ENCODE measurements at regions not wholly inside any gene's neighbourhood (a gene's known extent, or its start where the extent isn't known, plus 50 kb on each side); places are given as distances from the start of the nearest gene placed in this dataset.
"Not testable (repeated sequence)": the region's sequence is repeated elsewhere in the genome, so short reads cannot be mapped to it uniquely, and the experiment has no call there.

DNA sequence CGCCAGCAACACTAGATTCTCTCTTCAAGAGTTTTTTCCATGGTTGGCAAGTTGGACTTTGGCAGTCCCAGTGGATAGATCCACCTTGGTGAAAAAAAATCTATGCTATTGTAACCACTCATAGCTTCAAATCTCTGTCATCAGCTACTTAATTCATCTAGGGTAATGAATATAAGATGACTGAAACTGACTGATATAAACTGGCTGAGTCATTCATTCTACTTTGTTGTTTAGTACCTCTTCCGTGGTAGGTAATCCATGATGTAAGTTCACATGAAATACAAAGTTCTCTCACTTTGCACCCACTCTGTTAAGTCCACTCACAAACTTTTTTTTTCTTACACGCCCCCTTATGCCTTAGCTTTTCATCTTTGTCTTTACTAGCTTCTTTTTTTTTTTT lies 1381.5 kb downstream of the SLITRK5 start:
- no peak for DNase-seq (ENCODE audit: low read depth)

DNA sequence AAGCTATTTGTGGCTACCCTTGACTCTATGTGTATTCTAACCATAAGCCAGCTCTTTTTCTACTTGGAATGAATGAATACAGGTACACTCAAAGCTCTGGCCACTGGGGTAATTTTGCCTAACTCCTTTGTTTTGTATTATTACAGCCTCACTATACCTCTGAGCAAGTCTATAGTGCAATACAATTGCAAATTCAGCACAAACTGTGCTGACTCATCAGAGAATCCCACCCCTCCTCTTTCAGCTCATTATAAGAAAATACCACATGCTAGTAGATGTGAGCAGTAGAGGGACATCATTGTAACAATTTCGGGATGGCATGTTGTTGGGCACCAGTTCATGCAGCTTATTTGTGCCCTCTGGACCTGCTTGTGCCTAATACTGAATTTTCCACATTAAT lies 1382.2 kb downstream of the SLITRK5 start:
- DNase-seq (ENCODE audit: low read depth): no peak

DNA sequence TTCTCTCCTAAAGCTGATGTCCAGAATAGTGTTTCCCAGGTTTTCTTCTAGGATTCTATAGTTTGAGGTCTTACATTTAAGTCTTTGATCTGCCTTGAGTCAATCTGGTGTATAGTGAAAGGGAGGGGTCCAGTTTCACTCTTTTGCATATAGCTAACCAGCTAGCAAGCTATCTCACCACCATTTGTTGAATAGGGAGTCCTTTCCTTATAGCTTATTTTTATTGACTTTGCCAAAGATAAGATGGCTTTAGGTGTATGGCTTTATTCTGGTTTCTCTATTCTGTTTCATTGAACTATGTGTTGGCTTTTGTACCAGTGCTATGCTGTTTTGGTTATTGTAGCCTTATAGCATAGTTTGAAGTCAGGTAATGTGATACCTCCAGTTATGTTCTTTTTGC lies 1386.1 kb downstream of the SLITRK5 start:
- no peak for DNase-seq (ENCODE audit: low read depth)

DNA sequence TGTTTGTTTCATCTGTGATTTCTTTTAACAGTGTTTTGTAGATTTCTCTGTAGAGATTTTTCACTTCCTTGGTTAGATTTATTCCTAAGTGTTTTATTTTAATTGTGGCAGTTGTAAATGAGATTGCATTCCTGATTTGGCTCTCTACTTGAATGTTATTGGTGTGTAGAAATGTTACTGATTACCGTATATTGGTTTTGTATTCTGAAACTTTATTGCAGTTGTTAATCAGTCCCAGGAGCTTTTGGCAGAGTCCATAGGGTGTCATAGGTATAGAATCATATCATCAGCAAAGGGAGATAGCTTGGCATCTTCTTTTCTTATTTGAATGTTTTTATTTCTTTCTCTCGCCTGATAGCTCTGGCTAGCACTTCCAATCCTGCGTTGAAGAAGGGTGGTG lies 1386.7 kb downstream of the SLITRK5 start:
- no peak for DNase-seq (ENCODE audit: low read depth)

DNA sequence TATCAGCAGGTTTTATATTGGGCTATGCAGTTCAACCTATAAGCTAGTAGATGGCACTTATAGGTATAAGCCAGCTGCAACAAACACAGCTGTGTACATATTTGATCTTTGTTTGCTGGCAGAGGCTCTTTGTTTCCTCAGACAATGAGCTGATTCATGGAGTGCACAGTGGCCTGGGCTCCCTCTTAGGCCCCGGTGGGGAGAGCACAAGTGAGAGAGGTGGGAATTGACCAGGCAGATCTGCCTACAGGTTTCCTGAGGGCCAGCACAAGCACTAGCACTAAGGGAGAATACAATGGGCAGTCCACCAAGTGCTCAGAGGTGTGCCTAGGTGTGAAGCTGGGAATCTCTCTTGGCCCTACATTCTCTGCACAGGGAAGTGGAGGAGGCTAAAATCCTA lies 1390.7 kb downstream of the SLITRK5 start:
- no peak for DNase-seq (ENCODE audit: low read depth)

DNA sequence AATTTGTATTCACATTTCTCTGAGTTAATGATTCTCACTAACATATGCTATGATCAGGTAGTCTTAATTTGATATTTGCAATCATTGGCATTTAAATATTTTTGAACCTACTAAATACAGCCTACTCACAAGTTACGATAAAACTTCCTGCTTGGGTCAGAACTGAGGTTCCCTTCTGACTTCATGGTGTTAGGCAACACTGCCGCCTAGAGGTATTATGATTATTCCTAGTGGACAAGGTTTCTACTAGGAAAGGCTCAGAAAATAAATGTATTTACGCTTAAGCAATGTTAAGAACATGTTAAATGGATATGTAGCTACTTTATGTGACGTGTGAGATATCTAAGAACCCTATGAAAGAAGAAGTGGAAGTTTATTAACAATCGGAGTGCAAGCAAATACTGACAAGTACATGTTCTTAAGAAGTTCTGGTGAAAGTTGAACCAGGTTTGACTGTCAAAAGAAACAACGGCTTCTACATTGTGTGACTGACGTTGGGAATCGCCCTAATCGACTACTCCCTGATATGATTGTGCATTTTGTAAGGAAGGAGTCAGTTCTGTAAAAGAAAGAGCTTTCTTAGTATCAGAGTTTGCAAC lies 1395.8 kb downstream of the SLITRK5 start:
- peak; percentile 18 for DNase-seq (ENCODE audit: low read depth)

DNA sequence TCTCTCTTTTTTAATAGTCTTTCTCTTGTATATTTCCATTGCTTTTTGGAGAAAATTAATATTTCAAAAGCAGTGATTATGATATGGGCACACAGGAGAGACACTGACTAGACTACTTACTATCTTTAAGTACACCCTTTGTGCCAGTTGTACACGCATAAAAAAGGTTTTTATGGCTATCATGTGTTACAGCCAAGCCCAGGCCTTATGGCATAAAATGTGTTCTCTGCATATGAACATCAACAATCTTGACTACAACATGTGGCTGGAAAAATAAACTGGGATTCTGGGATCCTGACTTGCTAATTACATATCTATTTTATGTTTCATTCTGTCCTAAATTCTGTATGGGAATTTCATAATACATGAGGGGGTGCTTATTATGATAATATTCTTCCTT lies 1401.8 kb downstream of the SLITRK5 start:
- DNase-seq (ENCODE audit: low read depth): no peak

DNA sequence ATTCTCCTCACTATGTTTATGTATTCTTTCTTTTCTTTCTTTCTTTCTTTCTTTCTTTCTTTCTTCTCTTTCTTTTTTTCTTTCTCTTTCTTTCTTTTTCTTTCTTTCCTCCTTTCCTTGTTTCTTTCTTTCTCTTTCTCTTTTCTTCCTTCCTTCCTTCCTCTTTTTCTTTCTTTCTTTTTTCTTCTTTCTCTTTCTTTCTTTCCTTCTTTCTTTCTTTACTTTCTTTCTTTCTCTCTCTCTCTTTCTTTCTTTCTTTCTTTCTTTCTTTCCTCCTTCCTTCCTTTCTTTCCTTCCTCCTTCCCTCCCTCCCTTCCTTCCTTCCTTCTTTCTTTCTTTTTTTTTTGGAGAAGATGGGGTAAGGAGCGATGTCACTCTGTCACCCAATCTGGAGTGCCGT lies 1405.5 kb downstream of the SLITRK5 start:
- DNase-seq (ENCODE audit: low read depth): no peak

DNA sequence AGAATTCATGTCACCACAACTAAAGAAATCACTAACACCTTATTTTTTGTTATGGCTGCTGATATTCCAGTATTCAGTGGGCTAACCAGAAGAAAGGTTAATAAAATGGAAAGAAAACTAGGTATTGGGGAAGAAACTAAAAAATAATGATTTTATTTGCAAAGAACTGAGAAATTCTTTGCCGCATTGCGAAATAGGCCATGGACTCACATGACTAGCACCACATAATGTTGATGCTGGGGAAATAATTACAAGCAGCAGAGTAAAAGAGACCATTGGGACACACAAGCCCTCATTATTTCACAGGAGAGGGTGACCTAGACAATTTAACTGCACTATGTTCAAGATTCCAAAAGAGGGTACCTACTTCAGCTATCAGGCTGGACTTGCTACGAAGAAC lies 1411.5 kb downstream of the SLITRK5 start:
- DNase-seq (ENCODE audit: low read depth): no peak

DNA sequence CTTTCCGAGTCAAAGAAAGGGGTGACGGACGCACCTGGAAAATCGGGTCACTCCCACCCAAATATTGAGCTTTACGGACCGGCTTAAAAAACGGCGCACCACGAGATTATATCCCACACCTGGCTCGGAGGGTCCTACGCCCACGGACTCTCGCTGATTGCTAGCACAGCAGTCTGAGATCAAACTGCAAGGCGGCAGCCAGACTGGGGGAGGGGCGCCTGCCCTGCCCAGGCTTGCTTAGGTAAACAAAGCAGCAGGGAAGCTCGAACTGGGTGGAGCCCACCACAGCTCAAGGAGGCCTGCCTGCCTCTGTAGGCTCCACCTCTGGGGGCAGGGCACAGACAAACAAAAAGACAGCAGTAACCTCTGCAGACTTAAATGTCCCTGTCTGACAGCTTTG lies 1416.9 kb downstream of the SLITRK5 start:
- not testable (repeated sequence) for DNase-seq (ENCODE audit: low read depth)

DNA sequence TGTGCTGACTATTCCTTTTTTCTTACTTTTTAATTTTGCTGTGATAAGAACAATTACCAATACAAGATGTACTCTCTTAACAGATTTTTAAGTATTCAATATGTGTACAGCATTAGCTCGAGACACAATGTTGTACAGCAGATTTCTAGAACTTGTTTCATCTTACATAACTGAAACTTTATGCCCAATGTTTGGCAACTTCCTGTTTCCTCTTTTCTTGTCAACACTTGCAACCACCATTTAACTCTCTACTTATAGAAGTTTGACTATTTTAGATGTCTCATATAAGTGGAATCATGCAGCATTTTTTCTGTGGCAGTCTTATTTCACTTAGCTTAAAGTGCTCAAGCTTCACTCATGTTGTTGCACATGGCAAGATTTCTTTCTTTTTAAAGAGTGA lies 1426.8 kb downstream of the SLITRK5 start:
- DNase-seq (ENCODE audit: low read depth): no peak

DNA sequence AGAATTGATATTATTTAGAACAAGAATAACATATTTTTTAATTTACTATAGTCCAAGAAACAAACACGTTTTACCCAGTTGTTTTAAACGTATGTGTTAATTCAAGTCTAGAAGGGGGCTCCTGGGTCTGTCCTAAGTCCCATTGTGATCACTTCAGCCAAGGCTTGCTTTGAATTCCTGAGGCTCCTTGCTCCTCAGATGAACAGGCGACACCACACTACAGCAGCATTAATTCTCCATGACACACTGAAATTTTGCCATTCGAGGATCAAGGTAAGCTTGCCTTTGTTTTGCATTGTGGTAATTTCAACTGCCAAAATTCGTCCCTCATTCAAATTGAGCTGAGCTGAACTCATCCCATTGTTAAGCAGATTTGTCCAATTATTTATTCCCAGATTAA lies 1442.6 kb downstream of the SLITRK5 start:
- no peak for DNase-seq (ENCODE audit: low read depth)

DNA sequence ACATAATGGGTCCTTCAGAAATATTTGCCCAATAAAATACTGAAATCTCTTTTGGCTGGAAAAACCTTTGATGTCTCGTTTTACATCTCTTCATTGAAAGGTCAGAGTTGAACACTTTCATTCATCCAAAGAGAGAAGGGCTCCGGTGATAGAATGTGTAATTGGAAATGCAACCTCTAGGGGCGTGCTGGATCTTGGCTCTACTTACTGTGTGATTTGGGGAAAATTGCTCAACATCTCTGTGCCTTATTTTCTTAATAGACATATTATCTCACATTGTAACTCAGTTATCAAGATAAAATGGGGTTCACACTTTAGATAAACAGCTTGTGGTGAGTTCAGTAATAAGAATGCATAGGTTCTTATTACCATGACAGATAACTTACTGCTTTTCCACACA lies 1444.1 kb downstream of the SLITRK5 start:
- no peak for DNase-seq (ENCODE audit: low read depth)

DNA sequence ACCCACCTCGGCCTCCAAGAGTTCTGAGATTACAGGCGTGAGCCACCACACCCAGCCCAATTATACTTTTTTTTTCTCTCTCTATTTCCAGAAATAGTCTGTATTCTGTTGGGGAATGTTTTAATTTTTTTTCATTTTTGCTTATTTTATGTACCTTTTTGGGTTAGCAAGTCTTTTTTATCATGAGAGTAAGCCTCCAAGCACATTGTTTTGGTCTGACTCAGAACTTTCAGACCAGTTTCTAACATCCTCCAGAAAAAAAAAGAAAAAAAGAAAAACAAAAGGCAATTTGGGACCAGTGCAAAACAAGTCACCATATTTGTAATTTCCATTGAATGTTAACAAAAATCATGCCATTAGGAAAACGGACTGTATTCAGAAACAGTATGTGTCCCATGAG lies 1465.5 kb downstream of the SLITRK5 start:
- no peak for DNase-seq (ENCODE audit: low read depth)

DNA sequence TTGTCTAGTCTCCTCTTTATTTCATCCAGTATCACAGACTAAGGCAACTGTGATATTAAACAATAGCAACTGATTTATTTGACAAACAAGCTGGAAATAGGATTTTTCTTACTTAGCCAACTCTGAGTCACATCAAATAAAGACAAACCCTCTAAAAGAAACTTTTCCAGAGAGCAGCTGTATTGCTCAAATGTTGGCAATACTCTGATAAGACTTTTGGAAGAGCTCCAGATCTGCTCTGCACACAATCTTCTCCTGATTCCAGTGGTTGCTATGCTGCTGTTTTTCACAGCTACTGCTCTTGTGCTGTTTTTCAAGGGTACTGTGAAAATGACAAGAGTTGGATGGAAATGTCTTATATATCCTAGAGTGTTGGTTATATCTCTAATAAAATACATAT lies 1479.2 kb downstream of the SLITRK5 start:
- no peak for DNase-seq (ENCODE audit: low read depth)

DNA sequence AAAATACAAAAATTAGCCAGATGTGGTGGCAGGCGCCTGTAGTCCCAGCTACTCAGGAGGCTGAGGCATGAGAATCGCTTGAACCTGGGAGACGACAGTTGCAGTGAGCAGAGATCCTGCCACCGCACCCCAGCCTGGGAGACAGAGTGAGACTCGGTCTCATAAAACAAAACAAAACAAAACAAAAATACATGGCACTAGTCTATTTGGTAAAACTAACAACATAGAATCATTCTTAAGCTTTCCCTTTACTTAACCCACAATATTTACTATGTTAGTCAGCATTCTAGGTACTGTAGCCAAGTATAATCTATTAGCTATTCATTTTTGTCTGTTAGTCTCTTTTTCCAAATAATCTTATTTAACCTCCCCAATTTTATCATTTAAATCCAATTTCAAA lies 1482.8 kb downstream of the SLITRK5 start:
- DNase-seq (ENCODE audit: low read depth): no peak

DNA sequence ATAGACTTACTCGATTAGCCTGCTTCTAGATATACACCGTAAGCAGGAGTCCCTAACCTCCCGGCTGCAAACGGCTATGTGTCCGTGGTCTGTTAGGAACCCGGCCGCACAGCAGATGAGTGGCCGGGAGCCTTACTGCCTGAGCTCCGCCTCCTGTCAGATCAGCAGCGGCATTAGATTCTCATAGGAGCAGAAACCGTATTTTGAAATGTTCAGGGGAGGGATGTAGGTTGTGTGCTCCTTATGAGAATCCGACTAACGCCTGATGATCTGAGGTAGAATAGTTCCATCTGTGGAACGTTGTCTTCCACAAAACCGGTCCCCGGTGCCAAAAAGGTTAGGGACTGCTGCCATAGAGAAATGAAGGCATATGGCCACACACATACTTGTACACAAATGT lies 1491.9 kb downstream of the SLITRK5 start:
- DNase-seq (ENCODE audit: low read depth): no peak

DNA sequence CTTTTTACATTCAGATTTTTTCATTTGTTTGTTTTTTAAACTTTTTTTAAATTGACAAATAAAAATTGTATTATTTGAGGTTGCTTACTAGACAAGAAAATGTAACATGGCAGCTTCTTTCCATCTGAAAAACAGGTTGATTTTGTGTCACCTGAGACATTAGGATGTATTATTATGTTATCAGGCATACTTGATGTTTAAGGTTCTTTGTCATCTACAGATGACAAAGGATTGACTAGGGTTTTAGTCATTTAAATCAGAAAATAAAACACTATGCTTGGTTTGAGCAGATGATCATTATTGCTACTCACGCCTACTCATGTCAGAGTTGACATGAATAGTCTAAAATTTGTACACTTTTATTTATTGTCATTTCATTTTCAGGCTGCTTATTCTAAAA lies 1494.5 kb downstream of the SLITRK5 start:
- DNase-seq (ENCODE audit: low read depth): no peak

DNA sequence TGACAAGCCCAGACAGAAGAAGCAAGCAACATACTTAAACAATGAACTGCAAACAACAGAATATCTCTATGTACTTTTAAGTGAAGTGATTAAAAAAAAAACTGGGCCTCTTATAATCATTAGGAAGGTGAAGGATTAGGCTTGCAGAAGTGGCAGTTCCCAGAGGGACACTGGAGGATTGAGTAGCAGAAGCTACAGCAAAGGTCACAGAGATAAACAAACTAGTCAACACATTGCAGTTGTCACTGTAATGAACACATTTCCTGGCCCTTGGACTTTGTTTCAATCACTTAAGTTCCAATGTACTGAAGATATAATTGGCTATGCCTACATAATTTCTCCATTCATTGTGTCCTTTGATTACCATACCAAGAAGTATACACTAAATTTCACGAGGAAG lies 1498.8 kb downstream of the SLITRK5 start:
- DNase-seq (ENCODE audit: low read depth): no peak

DNA sequence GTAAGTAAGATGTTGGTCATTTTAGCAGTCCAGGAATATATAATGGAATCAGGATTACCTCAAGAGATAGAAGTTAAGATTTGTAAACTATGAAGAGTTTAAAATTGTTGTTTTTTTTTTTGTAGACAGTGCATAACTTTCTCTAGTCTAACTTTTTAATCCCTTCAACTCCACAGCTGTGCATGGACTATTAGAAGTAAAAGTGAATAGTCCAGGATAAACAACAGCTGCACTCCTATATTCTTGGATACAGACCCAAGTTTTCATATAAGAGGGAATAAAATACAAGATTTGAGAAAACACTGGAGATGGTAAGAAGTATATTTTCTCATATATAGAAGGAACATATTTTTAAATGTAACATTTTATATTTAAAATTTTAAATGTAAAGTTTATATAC lies 1509.9 kb downstream of the SLITRK5 start:
- no peak for DNase-seq (ENCODE audit: low read depth)

DNA sequence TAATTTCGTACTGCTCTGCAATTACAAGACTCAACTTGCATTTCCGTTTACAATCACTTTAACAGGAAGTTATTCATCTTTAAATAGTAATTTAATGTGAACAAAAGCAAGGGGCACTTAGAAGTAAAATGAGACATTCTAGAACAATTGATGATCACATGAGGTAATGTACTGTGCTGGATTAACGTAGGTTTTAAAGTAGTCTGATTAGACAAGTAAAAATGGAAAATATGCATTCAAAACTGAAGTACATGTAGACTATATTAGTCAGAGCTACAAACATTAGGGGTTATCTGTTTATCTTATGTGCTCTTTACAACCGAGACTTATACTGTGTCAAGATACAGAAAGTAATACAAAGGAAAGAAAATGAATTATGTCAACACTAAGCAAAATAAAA lies 1528.0 kb downstream of the SLITRK5 start:
- DNase-seq (ENCODE audit: low read depth): no peak

DNA sequence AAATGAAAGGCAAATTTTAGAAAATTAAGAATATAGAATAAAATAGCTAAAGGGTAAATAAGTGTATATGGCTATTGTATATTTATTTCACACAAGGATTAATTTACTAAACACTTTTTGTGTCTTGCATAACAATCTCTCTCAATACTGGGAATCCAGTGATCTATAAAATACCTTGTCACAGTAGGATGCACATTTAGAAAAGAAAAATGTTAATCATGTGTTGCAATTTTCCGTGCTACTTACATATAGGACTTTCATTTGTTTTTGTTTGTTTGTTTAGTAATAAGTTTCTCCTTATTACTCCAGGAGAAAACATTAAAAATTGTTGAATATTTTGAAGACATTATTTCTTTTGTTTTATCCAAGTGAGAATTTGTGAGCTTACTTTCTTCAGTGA lies 1533.3 kb downstream of the SLITRK5 start:
- no peak for DNase-seq (ENCODE audit: low read depth)

DNA sequence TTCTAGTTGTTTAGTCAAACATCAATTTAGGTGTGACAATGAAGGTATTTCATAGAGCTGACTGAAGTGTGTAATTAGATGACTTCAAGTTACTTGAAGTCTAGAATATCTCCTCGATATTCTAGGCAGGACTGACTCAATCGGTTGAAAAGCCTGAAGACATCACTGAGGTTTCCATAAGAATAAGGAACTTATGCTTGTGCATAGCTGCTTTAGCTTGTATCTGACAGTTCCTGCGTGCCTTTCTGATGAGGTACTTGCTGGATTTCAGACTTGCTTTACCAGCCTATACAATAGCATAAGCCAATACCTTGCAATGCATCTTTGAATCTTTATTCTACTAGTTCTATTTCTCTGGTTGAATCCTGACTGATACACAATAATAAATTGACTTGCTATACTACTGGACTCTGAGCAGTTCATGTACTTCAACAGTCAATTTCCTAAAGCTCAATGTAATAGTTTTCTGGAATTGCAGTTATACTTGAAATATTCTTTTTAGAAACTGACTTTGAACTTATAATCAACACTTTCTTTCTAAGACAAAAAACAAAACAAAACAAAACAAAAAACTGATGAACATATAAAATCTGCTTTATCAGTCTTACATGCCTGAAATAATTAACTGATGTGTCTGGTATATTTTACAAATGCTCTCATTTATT lies 1534.8 kb downstream of the SLITRK5 start:
- no peak for DNase-seq (ENCODE audit: low read depth)

DNA sequence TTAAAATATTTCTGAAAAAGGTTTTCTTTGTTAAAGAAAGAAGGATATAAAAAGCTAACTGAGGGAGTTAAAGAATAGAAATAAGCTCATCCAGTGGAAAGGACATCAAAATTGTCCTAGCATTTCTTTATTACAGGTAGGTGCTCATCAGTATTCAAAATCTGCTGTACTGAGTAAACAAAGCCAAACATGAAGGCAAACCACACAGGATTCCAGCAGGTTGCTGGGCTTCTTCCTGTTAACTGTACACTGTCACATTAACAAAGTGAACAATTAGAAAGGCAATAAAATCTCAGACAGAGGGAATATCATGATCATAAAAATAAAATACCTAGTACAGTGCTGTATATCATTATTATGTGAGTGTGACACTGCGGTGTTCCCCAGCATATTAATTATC lies 1541.0 kb downstream of the SLITRK5 start:
- no peak for DNase-seq (ENCODE audit: low read depth)
